UCSD-AML1 (cell line): ENCODE measurements at regions not wholly inside any gene's neighbourhood (a gene's known extent, or its start where the extent isn't known, plus 50 kb on each side); places are given as distances from the start of the nearest gene placed in this dataset.

Experiments used
- DNase-seq: peaks from one replicate; lab custom pipeline; 2025; ENCODE audit not compliant: unreplicated experiment; lab: John Stamatoyannopoulos, UW

- no peak for DNase-seq
These were observed 166.7 kb upstream of the CHRM3 start for GRCh38 chr1:239219679-239220078.

- DNase-seq: no peak
These were observed 168.1 kb upstream of the CHRM3 start for GRCh38 chr1:239218301-239218700.

- DNase-seq: no peak
These were observed 173.6 kb upstream of the CHRM3 start for GRCh38 chr1:239212811-239213220.

- no peak for DNase-seq
These were observed 176.8 kb upstream of the CHRM3 start for GRCh38 chr1:239209591-239209990.

GRCh38 chr1:239204401-239204800, 182.0 kb upstream of the CHRM3 start:
- DNase-seq: no peak

GRCh38 chr1:239197871-239198270, 188.5 kb upstream of the CHRM3 start:
- no peak for DNase-seq

- no peak for DNase-seq
These were observed 196.3 kb upstream of the CHRM3 start for GRCh38 chr1:239189998-239190512.

GRCh38 chr1:239186487-239186886, 199.9 kb upstream of the CHRM3 start:
- no peak for DNase-seq

GRCh38 chr1:239185245-239185619, 201.1 kb upstream of the CHRM3 start:
- no peak for DNase-seq

GRCh38 chr1:239184561-239185244, 201.7 kb upstream of the CHRM3 start:
- no peak for DNase-seq

GRCh38 chr1:239178961-239179360, 207.4 kb upstream of the CHRM3 start:
- no peak for DNase-seq

GRCh38 chr1:239174880-239175279, 211.5 kb upstream of the CHRM3 start:
- DNase-seq: no peak

- no peak for DNase-seq
These were observed 215.5 kb upstream of the CHRM3 start for GRCh38 chr1:239170828-239171227.

GRCh38 chr1:239169276-239169675, 217.1 kb upstream of the CHRM3 start:
- no peak for DNase-seq

- DNase-seq: no peak
These were observed 221.8 kb upstream of the CHRM3 start for GRCh38 chr1:239164451-239165180.

GRCh38 chr1:239155466-239156091, 230.8 kb upstream of the CHRM3 start:
- no peak for DNase-seq

- DNase-seq: no peak
These were observed 234.4 kb upstream of the CHRM3 start for GRCh38 chr1:239151937-239152336.

GRCh38 chr1:239140968-239141367, 245.4 kb upstream of the CHRM3 start:
- DNase-seq: no peak

GRCh38 chr1:239139801-239140200, 246.6 kb upstream of the CHRM3 start:
- no peak for DNase-seq

- DNase-seq: no peak
These were observed 257.8 kb upstream of the CHRM3 start for GRCh38 chr1:239128541-239128940.

- DNase-seq: no peak
These were observed 259.5 kb upstream of the CHRM3 start for GRCh38 chr1:239126884-239127283.

- no peak for DNase-seq
These were observed 260.5 kb upstream of the CHRM3 start for GRCh38 chr1:239125893-239126292.
